HG03060 (cell line): ENCODE measurements at regions not wholly inside any gene's neighbourhood (a gene's known extent, or its start where the extent isn't known, plus 50 kb on each side); places are given as distances from the start of the nearest gene placed in this dataset.
A peak's percentile ranks its signal among the peaks of the same experiment; 100 is the strongest.
"Not testable (repeated sequence)": the region's sequence is repeated elsewhere in the genome, so short reads cannot be mapped to it uniquely, and the experiment has no call there.

ENCODE experiments used
- ATAC-seq: cut with Tn5 transposase; IDR thresholded peaks from one replicate; pipeline ENCODE4 v1.9.1; 2021; ENCODE audit warnings: low read depth, moderate number of reproducible peaks; ENCODE audit not compliant: unreplicated experiment

DNA sequence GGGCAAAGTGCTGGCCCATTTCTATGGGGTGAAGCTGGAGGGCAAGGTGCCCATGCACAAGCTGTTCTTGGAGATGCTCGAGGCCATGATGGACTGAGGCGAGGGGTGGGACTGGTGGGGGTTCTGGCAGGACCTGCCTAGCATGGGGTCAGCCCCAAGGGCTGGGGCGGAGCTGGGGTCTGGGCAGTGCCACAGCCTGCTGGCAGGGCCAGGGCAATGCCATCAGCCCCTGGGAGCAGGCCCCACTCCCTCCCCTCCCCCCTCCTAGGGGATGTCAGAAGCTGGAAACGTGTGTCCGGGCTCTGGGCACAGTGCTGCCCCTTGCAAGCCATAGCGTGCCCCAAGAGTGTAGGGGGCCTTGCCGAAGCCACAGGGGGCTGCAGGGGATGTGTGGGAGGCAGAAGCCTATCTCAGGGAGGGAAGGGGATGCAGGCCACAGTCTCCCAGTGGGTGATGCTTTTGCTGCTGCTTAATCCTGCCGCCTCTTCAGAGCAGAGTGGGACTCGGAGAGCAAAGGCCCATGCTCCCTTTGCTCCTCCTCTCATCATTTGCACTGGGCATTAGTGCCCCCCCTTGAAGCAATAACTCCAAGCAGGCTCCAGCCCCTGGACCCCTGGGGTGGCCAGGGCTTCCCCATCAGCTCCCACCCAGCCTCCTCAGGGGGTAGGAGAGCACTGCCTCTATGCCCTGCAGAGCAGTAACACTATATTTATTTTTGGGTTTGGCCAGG is 85.2 kb downstream of the MRPL57 start:
- ATAC-seq = not testable (repeated sequence)

DNA sequence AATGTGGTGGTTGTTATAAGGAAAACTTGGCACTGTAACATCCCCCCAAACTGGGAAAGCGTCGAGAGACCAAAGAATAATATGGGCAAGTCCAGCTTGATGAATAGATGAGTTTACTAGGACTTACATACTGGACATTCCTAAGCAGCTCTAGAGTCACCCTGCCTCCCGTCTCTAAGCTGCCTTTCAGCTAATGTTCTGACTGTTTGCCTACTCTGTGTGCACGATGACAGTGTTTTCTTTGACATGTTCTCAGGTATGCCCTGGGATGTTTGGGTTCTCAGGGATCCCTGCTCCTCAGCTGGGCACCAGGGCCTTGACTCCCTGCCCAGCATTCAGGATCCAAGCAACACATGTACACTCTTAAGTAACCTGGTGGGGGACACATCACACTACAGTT is 87.5 kb downstream of the MRPL57 start:
- ATAC-seq = not testable (repeated sequence)

DNA sequence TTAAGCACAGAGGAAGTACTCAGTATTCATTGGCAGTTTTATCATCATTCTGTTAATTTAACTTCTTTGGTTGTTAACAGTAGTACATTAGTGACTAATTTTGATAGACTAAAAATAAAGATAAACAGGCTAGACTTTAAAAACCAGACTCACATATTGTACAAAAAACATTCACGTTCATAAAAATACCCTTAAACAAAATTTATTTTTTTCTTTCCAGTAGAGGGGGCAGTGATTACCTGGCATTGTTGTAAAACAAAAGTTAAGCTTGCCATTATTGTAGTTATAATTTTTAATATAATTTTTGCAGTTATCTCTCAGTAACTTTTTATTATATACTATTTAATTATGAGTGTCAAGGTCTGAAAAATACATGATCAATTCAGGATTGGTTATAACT is 92.0 kb downstream of the MRPL57 start:
- not testable (repeated sequence) for ATAC-seq

DNA sequence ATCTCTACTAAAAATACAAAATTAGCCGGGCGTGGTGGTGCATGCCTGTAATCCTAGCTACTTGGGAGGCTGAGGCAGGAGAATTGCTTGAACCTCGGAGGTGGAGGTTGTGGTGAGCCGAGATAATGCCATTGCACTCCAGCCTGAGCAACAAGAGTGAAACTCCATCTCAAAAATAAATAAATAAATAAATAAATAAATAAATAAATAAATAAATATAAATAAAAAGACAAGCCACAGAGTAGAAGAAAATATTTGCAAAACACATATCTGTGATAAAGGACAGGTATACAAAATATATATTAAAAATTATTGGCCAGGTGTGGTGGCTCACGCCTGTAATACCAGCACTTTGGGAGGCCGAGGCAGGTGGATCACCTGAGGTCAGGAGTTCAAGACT is 96.0 kb downstream of the MRPL57 start:
- not testable (repeated sequence) for ATAC-seq

DNA sequence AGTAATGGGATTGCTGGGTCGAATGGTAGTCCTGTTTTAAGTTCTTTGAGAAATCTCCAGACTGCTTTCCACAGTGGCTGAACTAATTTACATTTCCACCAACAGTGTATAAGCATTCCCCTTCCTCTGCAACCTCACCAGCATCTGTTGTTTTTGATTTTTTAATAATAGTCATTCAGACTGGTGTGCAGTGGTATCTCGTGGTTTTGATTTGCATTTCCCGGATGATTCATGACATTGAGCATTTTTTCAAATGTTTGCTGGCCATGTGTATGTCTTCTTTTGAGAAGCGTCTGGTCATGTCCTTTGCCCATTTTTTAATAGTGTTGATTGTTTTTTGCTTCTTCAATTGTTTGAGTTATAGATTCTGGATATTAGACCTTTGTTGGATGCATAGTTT is 98.0 kb downstream of the MRPL57 start:
- not testable (repeated sequence) for ATAC-seq

DNA sequence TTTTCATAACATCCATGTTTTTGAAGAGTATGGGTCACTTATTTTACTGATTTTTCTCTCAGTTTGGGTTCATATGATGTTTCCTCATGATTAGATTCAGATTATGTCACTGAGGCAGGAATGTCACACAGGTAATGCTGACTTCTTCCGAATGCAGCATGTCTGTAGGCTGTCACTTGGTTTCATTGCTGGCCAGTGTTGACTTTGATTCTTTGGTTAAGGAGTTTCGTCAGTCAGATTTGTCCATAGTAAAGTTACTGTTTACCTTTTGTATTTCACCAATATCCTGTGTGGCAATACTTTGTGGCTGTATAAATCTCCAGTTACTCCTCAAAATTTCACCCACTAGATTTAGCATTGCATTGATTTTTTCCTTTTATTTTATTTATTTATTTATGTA is 105.6 kb downstream of the MRPL57 start:
- no peak for ATAC-seq

DNA sequence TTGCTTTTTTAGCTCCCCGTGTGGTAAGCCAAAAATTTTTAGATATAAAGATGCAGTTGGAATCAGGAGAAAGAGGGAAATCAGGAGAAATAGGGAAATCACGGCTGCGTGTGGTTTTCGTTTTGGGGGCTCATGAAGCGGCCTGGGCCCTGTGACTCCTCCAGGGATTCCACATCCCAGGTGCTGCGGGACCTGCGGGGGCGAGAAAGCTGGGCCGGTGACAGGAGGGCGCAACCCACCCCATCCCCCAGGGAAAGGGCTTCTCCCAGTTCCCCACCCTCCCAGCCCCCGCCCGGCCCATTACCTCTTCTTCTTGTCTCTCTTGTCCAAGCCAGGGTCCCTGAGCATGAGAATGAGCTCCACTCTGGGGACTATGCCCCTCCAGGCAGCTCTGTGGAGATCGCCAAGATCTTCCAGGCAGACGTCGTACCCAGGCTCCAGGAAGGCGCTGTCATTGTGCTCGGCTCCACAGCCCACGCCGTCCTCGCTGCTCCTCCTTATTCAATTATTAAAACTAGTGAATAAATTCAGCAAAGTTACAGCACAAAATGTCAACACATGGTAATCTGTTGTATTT is 111.0 kb downstream of the MRPL57 start:
- no peak for ATAC-seq

DNA sequence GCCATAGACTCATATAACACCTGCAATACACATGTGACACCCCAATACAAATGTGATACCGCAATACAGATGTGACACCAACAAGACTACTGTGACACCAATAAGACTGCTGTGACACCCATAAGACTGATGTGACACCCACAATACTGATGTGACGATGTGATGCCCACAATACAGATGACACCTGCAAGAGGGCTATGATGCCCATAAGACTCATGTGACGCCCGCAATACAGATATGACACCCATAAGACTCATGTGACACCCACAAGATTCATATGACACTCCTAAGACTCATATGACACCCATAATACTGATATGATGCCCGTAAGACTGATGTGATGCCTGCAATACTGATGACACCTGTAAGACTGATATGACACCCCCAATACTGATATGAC is 113.0 kb downstream of the MRPL57 start:
- ATAC-seq = no peak

DNA sequence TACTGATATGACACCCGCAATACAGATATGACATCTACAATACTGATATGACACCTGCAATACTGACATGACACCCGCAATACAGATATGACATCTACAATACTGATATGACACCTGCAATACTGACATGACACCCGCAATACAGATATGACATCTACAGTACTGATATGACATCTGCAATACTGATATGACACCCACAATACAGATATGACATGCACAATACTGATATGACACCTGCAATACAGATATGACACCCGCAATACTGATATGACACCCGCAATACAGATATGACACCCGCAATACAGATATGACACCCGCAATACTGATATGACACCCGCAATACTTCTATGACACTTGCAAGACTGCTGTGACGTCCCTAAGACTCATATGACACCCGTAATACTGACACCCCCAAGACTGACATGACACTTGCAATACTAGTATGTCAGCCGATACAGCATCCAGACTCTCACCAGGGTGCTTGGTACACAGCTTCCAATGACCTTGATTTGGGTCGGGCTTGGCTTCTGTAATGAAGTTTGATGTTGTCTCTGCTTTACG is 114.1 kb downstream of the MRPL57 start:
- ATAC-seq = not testable (repeated sequence)

DNA sequence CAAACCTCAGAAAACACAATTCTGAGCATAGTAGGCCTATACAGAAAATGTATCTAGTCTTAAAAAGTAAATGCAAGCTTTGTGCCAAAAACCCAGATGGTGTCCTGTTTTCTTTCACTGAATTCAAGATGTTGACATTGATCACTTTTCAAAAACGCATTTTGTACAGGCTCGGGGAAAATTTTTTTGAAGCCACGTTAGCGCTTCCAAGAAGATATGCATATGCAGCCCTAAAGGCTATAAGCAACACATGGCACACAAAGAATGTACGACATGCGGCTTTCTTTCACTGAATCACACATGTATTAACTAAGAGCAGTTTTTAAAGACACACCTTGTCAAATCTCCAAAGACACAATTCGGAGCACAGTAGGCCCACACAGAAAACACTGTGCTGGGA is 115.4 kb downstream of the MRPL57 start:
- no peak for ATAC-seq

DNA sequence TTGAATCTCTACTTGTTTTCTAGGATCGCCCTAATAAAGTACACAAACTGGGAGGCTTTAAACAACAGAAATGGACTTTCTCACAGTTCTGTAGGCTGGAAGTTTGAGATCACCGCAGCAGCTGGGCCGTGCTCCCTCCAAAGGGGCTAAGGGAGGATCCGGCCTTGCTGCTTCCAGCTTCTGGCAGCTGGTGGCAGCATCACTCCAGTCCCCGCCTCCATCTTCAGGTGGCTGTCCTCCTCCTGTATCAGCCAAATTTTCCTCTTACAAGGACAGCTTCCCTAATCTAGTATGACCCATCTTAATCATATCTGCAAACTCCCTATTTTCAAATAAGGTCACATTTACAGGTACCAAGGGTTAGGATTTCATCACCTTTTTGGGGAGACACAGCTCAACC is 120.5 kb downstream of the MRPL57 start:
- ATAC-seq = not testable (repeated sequence)

DNA sequence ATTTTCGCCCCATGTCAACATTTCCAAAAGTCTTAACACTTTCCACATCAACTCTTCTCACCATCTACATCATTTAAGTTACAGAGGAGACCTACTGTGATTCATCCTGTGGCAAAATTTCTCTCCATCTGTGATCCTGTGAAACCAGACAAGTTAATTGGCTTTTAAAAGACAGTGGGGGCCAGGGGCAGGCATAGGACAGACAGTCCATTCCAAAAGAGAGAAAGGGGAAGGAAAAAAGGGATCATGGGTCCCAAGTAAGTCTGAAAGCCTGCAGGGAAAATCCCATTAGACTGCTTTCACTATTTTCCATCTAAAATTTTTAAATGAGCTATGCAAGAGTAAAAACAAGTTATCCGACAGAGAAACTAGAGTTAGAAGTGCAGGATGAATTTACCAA is 121.0 kb downstream of the MRPL57 start:
- no peak for ATAC-seq

DNA sequence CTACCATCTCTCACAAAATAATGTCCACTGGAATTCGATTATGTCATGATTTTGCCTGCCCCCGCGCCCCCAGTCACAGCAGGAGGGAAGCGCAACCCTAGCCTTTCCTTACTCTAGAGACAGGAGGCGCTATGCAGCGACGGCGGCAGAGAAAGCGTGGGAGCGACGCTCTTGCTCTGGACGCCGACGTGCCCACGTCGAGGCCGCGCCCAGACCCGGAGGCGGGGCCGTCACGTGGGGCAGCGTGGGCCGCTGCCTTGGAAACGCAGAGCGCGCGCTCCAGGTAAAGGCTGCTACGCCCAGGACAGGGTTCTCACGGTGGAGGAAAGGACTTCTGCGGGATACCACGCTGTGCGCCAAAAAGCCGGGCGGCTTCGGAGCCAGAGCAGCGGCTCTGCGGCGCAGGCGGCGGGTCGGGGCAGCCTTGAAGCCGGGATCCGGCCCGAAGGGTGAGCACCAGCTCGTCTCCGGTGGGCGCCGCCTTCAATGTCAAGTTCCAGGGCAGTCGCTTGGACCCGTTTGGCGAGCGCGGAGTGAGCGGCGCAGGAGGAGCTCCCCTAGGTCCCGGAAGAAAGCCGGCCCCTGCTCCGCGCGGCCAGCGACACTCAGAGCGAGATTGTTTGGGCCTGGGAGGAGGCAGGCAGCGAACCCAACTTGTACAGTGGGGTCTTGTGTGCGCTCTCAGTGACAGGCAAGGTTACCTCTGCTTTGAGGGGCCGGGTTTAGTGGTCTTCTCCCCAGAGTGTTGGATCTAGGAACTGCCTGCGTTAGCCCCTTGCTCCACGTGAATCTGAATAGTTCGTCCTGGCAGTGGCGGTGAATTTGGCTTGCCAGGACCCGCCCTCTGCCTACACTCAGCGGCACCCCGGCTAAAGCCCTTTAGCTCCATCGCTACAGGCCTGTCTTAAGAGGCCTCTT is 121.7 kb downstream of the MRPL57 start:
- peak; percentile 86 for ATAC-seq

DNA sequence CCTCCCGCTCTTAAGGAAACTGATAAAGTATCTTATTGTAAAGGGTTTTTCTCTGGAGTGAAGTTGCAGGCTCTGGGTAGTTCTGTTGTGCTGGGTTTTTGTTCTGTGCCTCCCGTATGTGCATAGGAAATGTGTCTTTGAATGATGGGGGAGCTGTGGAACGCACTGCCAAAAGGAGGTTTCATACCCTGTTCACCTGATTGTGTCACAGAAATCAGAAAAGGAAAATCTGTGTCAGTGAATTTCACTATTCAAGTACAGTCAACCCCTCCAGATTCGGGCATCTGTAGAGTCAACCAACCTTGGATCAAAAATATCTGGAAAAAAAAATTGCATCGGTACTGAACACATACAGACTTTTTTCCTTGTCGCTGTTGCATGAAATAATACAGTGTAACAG is 127.8 kb downstream of the MRPL57 start:
- ATAC-seq = no peak

DNA sequence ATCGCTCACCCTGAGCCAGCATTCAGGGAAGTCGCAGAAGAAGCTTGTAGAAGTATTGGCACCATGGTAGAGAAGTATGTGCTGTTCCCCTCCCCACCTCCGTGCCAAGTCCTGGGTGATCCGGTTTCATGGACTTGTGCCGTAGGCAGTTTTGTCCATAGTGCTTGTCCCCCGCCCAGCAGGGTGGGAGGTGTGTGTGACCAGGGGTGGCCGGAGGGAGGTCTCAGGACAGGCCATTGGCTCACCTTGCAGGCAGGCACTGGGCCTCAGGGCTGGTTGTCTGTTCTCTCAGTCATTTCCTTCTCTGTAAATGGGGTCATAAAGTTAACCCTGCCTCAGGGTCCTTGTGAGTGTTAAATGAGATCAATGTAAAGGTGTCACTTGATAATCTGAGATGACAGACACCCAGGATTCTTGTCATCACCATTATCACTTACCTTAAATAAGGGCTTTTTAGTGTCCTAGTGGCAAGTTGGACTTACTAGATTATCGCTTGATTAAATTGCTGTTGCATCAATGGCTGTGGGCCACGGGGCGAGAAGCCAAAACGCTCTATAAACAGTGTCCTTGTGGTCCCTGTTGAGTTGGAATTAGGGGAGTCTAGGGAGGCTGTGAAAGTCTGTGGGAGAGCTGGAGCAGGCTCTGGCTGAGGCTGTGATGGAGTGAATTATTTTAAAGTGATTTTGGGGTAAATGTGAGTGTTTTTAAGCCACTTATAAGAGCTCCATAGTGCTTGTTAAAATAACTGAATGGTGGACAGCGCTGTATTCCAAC is 130.0 kb downstream of the MRPL57 start:
- ATAC-seq = not testable (repeated sequence)

DNA sequence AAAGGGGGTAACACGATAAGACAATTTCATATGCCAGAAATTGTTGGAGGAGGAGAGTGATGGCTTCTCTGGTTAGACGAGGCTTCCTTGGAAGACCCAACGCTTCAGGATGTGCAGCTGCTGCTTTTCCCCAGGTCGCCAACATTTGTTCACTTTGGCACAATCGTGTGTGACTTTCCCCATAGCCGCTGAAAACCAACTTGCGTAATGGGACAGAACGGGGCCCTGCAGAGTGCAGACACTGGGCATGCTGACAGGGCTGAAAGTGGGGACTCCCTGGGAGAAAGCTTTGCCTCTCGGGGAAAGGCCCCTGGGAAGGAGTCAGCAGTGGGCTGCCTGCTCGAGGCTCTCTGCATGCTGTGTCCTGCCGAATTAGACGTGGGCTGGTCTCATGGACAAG is 130.7 kb downstream of the MRPL57 start:
- not testable (repeated sequence) for ATAC-seq

DNA sequence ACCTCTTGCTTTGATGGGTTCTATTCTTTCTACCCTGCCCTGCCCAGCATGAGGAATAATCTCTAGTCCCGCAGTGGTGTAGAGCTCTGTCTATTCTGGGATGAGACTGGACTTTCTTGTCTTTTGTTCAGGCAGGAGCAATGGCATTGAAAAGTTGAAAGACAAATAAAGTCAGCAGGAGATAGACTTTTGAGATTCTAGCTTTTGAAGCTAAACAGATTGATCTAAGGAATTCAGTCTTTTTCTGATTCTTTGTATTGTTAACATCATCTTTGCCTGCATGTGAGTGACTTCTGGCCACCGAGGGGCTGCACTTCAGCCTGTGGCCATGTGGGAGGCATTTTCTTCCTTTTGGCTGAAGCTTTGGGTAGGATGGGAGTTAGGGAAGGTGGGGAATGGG is 132.4 kb downstream of the MRPL57 start:
- no peak for ATAC-seq

DNA sequence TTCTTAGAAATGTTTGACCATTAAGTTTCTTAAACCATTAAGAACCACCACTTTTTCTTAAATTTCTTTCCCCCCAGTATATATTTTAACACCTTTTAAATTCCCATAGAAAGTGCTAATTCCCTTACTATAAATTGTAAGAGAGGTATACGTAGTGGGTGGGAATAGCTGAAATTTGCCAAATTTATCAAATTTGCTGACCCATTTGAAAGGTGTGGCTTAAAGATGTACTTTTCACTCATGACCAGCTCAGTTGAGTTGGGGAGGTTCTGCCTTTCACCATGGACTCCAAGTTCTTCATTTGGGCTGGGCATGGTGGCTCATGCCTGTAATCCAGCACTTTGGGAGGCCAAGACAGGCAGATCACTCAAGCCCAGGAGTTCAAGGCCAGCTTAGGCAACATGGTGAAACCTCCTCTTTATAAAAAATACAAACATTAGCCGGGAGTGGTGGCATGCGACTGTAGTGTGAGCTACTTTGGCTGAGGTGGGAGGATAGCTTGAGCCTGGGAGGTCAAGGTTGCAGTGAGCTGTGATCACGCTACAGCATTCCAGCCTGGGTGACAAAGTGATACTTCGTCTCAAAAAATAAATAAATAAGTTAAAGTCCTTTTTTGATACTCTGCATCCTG is 133.2 kb downstream of the MRPL57 start:
- ATAC-seq = no peak

DNA sequence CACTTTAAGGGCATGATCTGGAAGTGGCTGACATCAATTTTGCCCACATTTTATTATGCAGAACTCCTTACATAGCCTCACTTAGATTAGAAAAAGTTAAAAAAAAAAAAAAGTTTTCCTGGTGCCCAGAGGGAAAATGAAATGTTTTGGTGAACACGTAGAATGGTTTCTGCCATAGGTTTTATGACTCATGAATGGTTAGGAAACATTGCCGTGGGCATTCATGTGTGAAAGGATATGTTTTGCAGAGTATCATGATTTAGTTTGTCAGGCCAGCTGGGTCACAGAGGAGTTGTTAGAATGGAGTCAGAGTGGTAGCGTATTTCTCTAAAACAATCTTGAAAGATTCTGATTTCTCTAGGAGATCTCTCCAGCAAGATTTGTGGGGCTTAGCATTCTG is 133.8 kb downstream of the MRPL57 start:
- ATAC-seq = no peak

DNA sequence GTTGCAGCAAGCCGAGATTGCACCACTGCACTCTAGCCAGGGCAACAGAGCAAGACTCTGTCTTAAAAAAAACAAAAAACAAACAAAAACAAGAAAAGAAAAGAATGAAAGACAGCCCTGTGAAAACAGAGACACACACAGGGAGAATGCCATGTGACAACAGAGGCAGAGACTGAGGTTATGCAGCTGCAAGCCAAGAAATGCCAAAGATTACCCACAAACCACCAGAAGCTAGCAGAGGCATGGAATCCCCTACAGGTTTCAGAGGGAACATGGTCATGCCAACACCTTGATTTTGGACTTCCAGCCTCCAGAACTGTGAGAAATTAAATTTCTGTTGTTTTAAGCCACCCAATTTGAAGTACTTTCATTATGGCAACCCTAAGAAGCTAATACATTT is 138.5 kb downstream of the MRPL57 start:
- ATAC-seq = not testable (repeated sequence)
